ENCODE measurements at regions not wholly inside any gene's neighbourhood (a gene's known extent, or its start where the extent isn't known, plus 50 kb on each side); places are given as distances from the start of the nearest gene placed in this dataset.

DNA sequence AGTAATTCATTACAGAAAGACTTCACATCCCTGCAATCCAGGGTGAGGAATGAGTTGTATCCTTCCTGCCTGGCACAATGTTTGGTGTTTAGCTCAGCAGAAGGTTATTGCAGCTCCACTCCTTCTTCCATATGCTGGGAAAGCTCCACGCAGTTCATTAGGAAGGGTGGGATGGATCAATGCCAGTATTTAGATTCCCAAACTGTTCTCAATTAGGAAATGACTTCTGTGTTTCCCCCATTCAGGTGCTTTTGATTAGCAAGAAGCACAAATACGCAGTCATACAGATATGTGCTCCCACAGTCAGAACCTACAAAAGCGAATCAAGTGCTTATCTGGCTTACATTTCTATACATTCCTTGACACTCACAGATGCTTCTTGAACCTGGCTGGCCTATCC, 340.6 kb downstream of the NYAP2 start:
- H3K9me3 ChIP-seq: peaks cover 11% of the 10 kb centered on the region
- H3K36me3 ChIP-seq: no peaks in the 10 kb centered on the region
- no peak overlapping the region for H3K9ac ChIP-seq
- H3K27me3 ChIP-seq: no peaks in the 10 kb centered on the region
- no peaks in the 10 kb centered on the region for H3K4me1 ChIP-seq
- H3K4me3 ChIP-seq: no peak overlapping the region
- no peak overlapping the region for H3K27ac ChIP-seq
- H3K4me2 ChIP-seq: no peak overlapping the region
- no peaks in the 10 kb centered on the region for H4K20me1 ChIP-seq
- TF ChIP-seq Cebpa-rat (IDR thresholded peaks at IDR 0.05): no peak

DNA sequence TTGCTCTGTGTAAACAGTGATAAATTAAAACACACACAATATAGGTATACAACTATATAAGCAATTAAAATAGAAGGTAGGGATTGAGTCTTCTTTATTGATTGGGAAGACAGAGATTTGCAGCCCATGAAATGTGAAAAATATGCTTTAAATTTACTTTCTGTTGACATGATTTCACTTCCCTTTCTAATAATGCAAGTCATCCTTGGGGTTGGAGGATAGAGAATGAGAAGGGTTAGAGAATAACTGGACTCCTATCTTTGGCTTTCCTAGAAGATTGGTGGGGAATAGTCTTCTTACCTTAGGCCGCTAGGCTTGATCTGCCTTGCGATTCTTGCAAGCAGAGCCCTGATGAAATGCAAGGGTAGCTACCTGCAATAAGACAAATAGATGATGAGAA, 339.8 kb downstream of the NYAP2 start:
- no peak for TF ChIP-seq Cebpa-rat (IDR thresholded peaks at IDR 0.05)
- Histone ChIP-seq H3K9ac (no peak overlapping the region), H3K27ac (no peak overlapping the region)

DNA sequence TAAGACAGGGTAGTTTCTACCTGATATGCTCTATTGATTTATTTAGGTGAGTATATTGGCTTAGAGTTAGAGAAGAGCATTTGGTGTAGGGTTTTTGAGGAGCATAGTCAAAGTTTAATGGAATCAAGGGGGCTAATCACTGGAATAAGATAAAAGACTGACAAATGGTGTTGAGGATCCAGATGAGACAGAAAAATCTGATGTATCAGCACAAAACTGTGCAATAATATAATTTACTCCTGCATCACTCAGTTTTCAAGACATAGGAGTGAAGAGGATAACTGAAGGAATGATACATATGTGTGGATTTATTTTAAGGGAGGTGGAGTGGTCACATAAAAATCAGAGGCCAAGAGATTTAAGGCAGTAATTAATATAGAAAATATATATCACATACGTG, 339.2 kb downstream of the NYAP2 start:
- Histone ChIP-seq H3K4me2 (no peak overlapping the region), H3K9me3 (peaks cover under 1% of the 10 kb centered on the region; the same call in 1 of the 2 replicates), H4K20me1 (no peaks in the 10 kb centered on the region), H3K27me3 (no peaks in the 10 kb centered on the region), H3K36me3 (no peaks in the 10 kb centered on the region), H3K4me3 (no peak overlapping the region), H3K4me1 (no peaks in the 10 kb centered on the region), H3K27ac (no peak overlapping the region), H3K9ac (no peak overlapping the region)
- TF ChIP-seq Cebpa-rat (IDR thresholded peaks at IDR 0.05): no peak

More for the DNA sequence above, 339.8 kb downstream of the NYAP2 start:
- no peak overlapping the region for H3K4me3 ChIP-seq
- no peaks in the 10 kb centered on the region for H3K27me3 ChIP-seq
- no peaks in the 10 kb centered on the region for H3K36me3 ChIP-seq
- no peaks in the 10 kb centered on the region for H3K4me1 ChIP-seq
- no peaks in the 10 kb centered on the region for H4K20me1 ChIP-seq
- H3K4me2 ChIP-seq: no peak overlapping the region
- H3K9me3 ChIP-seq: peaks cover 6% of the 10 kb centered on the region

DNA sequence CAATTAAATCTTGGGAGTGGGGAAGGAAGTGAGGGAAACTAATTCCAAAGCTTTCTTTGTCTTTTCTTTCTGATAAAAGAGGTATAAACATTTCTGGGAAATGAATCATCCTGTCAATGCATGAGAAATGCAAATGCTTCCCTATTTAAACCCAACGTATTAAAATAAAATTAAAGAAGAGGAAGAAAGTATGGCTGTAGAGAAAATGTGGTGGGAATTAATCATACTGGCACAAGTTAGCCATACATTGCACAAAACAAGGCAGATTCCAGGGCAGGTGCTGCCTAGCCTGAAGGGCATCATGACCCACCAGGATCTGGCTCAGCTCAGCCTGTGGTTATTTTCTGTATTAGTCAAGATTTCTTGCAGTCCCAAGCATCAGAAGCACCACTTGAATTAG, 338.0 kb downstream of the NYAP2 start:
- H3K27ac ChIP-seq: no peak overlapping the region
- TF ChIP-seq Cebpa-rat (IDR thresholded peaks at IDR 0.05): no peak
- no peaks in the 10 kb centered on the region for H4K20me1 ChIP-seq
- no peak overlapping the region for H3K9ac ChIP-seq
- H3K4me3 ChIP-seq: no peak overlapping the region
- no peaks in the 10 kb centered on the region for H3K36me3 ChIP-seq
- no peaks in the 10 kb centered on the region for H3K4me1 ChIP-seq
- H3K9me3 ChIP-seq: no peaks in the 10 kb centered on the region
- H3K27me3 ChIP-seq: no peaks in the 10 kb centered on the region
- no peak overlapping the region for H3K4me2 ChIP-seq

DNA sequence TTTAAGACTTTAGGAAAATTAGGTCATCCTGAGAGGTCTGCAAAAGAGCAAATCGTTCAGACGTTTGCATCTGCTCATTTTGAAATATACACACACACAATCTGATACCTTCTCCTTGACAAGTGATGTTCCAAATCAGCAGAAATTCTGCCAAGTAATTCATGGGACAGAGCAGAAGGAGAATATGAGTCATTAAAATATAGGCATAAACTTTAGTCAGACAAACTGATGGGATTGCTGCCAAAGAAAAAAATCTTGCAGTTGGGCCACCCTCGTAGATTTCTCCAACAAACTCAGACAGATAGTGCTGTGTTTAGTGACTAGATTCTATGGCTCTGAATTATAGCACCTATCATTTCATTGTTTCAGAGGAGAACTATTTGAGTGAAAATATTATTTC, 336.3 kb downstream of the NYAP2 start:
- no peak overlapping the region for H3K4me2 ChIP-seq
- no peaks in the 10 kb centered on the region for H3K9me3 ChIP-seq
- H3K36me3 ChIP-seq: no peaks in the 10 kb centered on the region
- no peak overlapping the region for H3K9ac ChIP-seq
- H3K27me3 ChIP-seq: no peaks in the 10 kb centered on the region
- TF ChIP-seq Cebpa-rat (IDR thresholded peaks at IDR 0.05): no peak
- H3K4me1 ChIP-seq: no peaks in the 10 kb centered on the region
- H3K4me3 ChIP-seq: no peak overlapping the region
- H3K27ac ChIP-seq: no peak overlapping the region
- H4K20me1 ChIP-seq: no peaks in the 10 kb centered on the region

DNA sequence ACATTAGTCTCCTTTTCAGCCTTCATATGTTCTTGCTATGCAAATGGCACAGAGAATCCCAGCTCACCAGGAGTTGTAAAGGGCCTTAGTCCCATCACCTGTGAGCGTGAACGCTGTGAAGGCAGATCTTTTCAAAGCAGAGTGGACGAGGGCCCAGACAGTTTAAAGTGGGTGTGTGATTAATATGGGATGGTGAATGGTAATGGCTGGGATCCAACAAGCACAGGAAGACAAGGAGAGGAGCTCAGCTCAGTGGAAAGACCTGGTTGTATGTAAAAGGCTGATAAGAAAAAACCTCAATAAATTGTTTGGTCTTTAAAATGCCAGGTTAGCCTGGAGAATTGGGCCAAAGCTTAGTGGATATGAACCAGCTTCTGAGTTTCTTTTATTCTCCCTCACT, 326.2 kb downstream of the NYAP2 start:
- no peak overlapping the region for H3K4me3 ChIP-seq
- H3K27me3 ChIP-seq: no peaks in the 10 kb centered on the region
- H3K36me3 ChIP-seq: no peaks in the 10 kb centered on the region
- H3K9ac ChIP-seq: no peak overlapping the region
- no peak overlapping the region for H3K27ac ChIP-seq
- H4K20me1 ChIP-seq: no peaks in the 10 kb centered on the region
- H3K4me1 ChIP-seq: no peaks in the 10 kb centered on the region
- H3K4me2 ChIP-seq: no peak overlapping the region
- no peaks in the 10 kb centered on the region for H3K9me3 ChIP-seq
- TF ChIP-seq Cebpa-rat (IDR thresholded peaks at IDR 0.05): no peak
